Natural killer cell (primary cell): ENCODE measurements at regions not wholly inside any gene's neighbourhood (a gene's known extent, or its start where the extent isn't known, plus 50 kb on each side); places are given as distances from the start of the nearest gene placed in this dataset.

Experiments
- ATAC-seq, 3 donors: fragments of 150-1000 bp in 2 of 3; fragments of 200-7000 bp in 1 of 3; cut with Tn5 transposase; 1 replicate in 1 of 3; 2 replicates in 2 of 3; pipeline ENCODE4 v1.10.0; 2021; ENCODE audit warnings: mild to moderate bottlenecking in 2 of 3, moderate library complexity in 2 of 3
- DNase-seq, 2 donors: peaks; one replicate each; pipeline versions ENCODE4 v3.0.0 to v3.0.0-alpha.2; 2013 to 2021; ENCODE audit warnings: mixed read lengths in 1 of 2
- H3K27ac ChIP-seq: one replicate; pipeline ENCODE4 v1.5.1; 2013; ENCODE audit warnings: mild to moderate bottlenecking, low read length
- H3K27me3 ChIP-seq: one replicate; pipeline ENCODE4 v1.6.1; 2013; ENCODE audit warnings: low read length; ENCODE audit not compliant: control insufficient read depth, insufficient read depth
- H3K36me3 ChIP-seq: one replicate; pipeline ENCODE4 v1.6.1; 2013; ENCODE audit warnings: low read length; ENCODE audit not compliant: control insufficient read depth, insufficient read depth
- H3K4me1 ChIP-seq: one replicate; pipeline ENCODE4 v1.6.1; 2013; ENCODE audit warnings: low read length; ENCODE audit not compliant: control insufficient read depth, insufficient read depth
- H3K4me3 ChIP-seq: one replicate; pipeline ENCODE4 v1.5.1; 2013; ENCODE audit warnings: low read length
- H3K9me3 ChIP-seq: one replicate; pipeline ENCODE4 v1.6.1; 2013; ENCODE audit warnings: low read length; ENCODE audit not compliant: control insufficient read depth, insufficient read depth
- H3K27ac Mint-ChIP-seq, 2 donors: one replicate each; pipeline ENCODE4 v1.8.0; 2022; ENCODE audit warnings: mild to moderate bottlenecking in 2 of 2, mixed read lengths in 2 of 2, moderate library complexity in 1 of 2
- H3K27me3 Mint-ChIP-seq, 2 donors: one replicate each; pipeline ENCODE4 v1.8.0; 2022; ENCODE audit warnings: low read depth in 2 of 2, mixed read lengths in 2 of 2
- H3K36me3 Mint-ChIP-seq: one replicate; pipeline ENCODE4 v1.8.0; 2022; ENCODE audit warnings: mixed read lengths
- H3K4me1 Mint-ChIP-seq, 2 donors: one replicate each; pipeline ENCODE4 v1.8.0; 2022; ENCODE audit warnings: mixed read lengths in 2 of 2
- H3K4me3 Mint-ChIP-seq: one replicate; pipeline ENCODE4 v1.8.0; 2022; ENCODE audit warnings: mild to moderate bottlenecking, moderate library complexity, mixed read lengths
- H3K9me3 Mint-ChIP-seq, 2 donors: one replicate each; pipeline ENCODE4 v1.8.0; 2022; ENCODE audit warnings: mixed read lengths in 2 of 2
- CTCF ChIP-seq: fragments of 200-600 bp; IDR thresholded peaks from one replicate; pipeline ENCODE4 v1.8.0; 2022; ENCODE audit warnings: antibody characterized with exemption
- WGBS: methylation state at CpG from one replicate; pipeline ENCODE4 v1.1.7; 2013; ENCODE audit warnings: missing lambda C conversion rate; ENCODE audit not compliant: insufficient coverage; 5-methylcytosine and 5-hydroxymethylcytosine counted together
- intact Hi-C: fragments of 100-400 bp; cut with micrococcal nuclease; formaldehyde crosslinking; loops from one replicate; pipeline ENCODE4 v1.14.2; 2022

GRCh38 chr1:99546432-99547416, 99.2 kb upstream of the PALMD start:
- no peak for TF ChIP-seq CTCF
- Histone ChIP-seq H3K9me3 (no peaks in the 10 kb centered on the region), H3K27ac (no peak overlapping the region), H3K36me3 (no peaks in the 10 kb centered on the region), H3K27me3 (no peaks in the 10 kb centered on the region), H3K4me3 (no peak overlapping the region), H3K4me1 (no peaks in the 10 kb centered on the region)
- no peak for DNase-seq
- H3K4me3 Mint-ChIP-seq, result no peak overlapping the region
- ATAC-seq, result no peak
- WGBS, result 100% methylated on average over 1 of the region's 3 CpGs
- H3K9me3 Mint-ChIP-seq, result peaks cover 0 to 3% of the 10 kb centered on the region in 2 donors
- no peaks in the 10 kb centered on the region for H3K4me1 Mint-ChIP-seq
- H3K36me3 Mint-ChIP-seq, result no peaks in the 10 kb centered on the region
- intact Hi-C loops, result no loop called here
- no peaks in the 10 kb centered on the region for H3K27me3 Mint-ChIP-seq
- no peak overlapping the region for H3K27ac Mint-ChIP-seq

- 75% methylated on average over 3 of the region's 3 CpGs for WGBS
- Mint-ChIP-seq H3K27ac (no peak overlapping the region), H3K9me3 (peaks cover 0 to 3% of the 10 kb centered on the region in 2 donors), H3K36me3 (no peaks in the 10 kb centered on the region), H3K27me3 (no peaks in the 10 kb centered on the region), H3K4me1 (no peaks in the 10 kb centered on the region), H3K4me3 (no peak overlapping the region)
- Histone ChIP-seq H3K4me3 (no peak overlapping the region), H3K9me3 (no peaks in the 10 kb centered on the region), H3K36me3 (no peaks in the 10 kb centered on the region), H3K27ac (no peak overlapping the region), H3K27me3 (no peaks in the 10 kb centered on the region), H3K4me1 (no peaks in the 10 kb centered on the region)
- TF ChIP-seq CTCF, result no peak
- DNase-seq (no peak), ATAC-seq (no peak)
- intact Hi-C loops, result no loop called here
Observed at GRCh38 chr1:99548943-99549605, 96.8 kb upstream of the PALMD start.

- H3K4me1 ChIP-seq, result no peaks in the 10 kb centered on the region
- Mint-ChIP-seq H3K4me3 (no peak overlapping the region), H3K9me3 (peaks cover 0 to 3% of the 10 kb centered on the region in 2 donors), H3K4me1 (no peaks in the 10 kb centered on the region), H3K27ac (no peak overlapping the region), H3K27me3 (no peaks in the 10 kb centered on the region), H3K36me3 (peaks cover 5% of the 10 kb centered on the region)
- DNase-seq (no peak), ATAC-seq (no peak)
- TF ChIP-seq CTCF, result no peak
- WGBS, result 88% methylated on average over 9 of the region's 9 CpGs
- no peak overlapping the region for H3K4me3 ChIP-seq
- no peak overlapping the region for H3K27ac ChIP-seq
- H3K9me3 ChIP-seq, result no peaks in the 10 kb centered on the region
- intact Hi-C loops, result no loop called here
- no peaks in the 10 kb centered on the region for H3K27me3 ChIP-seq
- H3K36me3 ChIP-seq, result no peaks in the 10 kb centered on the region
Observed at GRCh38 chr1:99550198-99550597, 95.7 kb upstream of the PALMD start.
